COLO668 (cell line): ENCODE measurements at regions not wholly inside any gene's neighbourhood (a gene's known extent, or its start where the extent isn't known, plus 50 kb on each side); places are given as distances from the start of the nearest gene placed in this dataset.
"Not testable (repeated sequence)": the region's sequence is repeated elsewhere in the genome, so short reads cannot be mapped to it uniquely, and the experiment has no call there.

ENCODE experiments used
- DNase-seq: peaks from one replicate; lab custom pipeline; 2025; ENCODE audit not compliant: unreplicated experiment; lab: John Stamatoyannopoulos, UW

GRCh38 chr13:58329746-58330145, 698.2 kb downstream of the PCDH17 start:
- DNase-seq, result no peak

- DNase-seq, result no peak
Observed at GRCh38 chr13:58340895-58341294, 709.4 kb downstream of the PCDH17 start.

GRCh38 chr13:58341318-58341717, 709.8 kb downstream of the PCDH17 start:
- no peak for DNase-seq

- DNase-seq, result no peak
Observed at GRCh38 chr13:58343076-58343475, 711.5 kb downstream of the PCDH17 start.

GRCh38 chr13:58352100-58352499, 720.6 kb downstream of the PCDH17 start:
- DNase-seq, result not testable (repeated sequence)

GRCh38 chr13:58369936-58370335, 738.4 kb downstream of the PCDH17 start:
- DNase-seq, result no peak

- DNase-seq, result no peak
Observed at GRCh38 chr13:58376349-58376748, 744.8 kb downstream of the PCDH17 start.

GRCh38 chr13:58376775-58377174, 745.2 kb downstream of the PCDH17 start:
- no peak for DNase-seq

- no peak for DNase-seq
Observed at GRCh38 chr13:58379221-58379620, 747.7 kb downstream of the PCDH17 start.

GRCh38 chr13:58385336-58385735, 753.8 kb downstream of the PCDH17 start:
- not testable (repeated sequence) for DNase-seq

- DNase-seq, result no peak
Observed at GRCh38 chr13:58397596-58398387, 766.2 kb downstream of the PCDH17 start.

GRCh38 chr13:58399263-58399662, 767.7 kb downstream of the PCDH17 start:
- no peak for DNase-seq

GRCh38 chr13:58406545-58406944, 775.0 kb downstream of the PCDH17 start:
- no peak for DNase-seq

GRCh38 chr13:58429917-58430316, 798.4 kb downstream of the PCDH17 start:
- no peak for DNase-seq

GRCh38 chr13:58434943-58435342, 803.4 kb downstream of the PCDH17 start:
- no peak for DNase-seq

GRCh38 chr13:58437427-58437826, 805.9 kb downstream of the PCDH17 start:
- no peak for DNase-seq

GRCh38 chr13:58446979-58447378, 815.4 kb downstream of the PCDH17 start:
- DNase-seq, result no peak

GRCh38 chr13:58452123-58452623, 820.6 kb downstream of the PCDH17 start:
- no peak for DNase-seq

GRCh38 chr13:58455094-58455493, 823.5 kb downstream of the PCDH17 start:
- DNase-seq, result no peak

GRCh38 chr13:58461217-58461616, 829.7 kb downstream of the PCDH17 start:
- no peak for DNase-seq

GRCh38 chr13:58463841-58464240, 832.3 kb downstream of the PCDH17 start:
- no peak for DNase-seq

- no peak for DNase-seq
Observed at GRCh38 chr13:58467176-58467575, 835.6 kb downstream of the PCDH17 start.

GRCh38 chr13:58472483-58472882, 840.9 kb downstream of the PCDH17 start:
- no peak for DNase-seq
